ENCODE measurements at regions not wholly inside any gene's neighbourhood (a gene's known extent, or its start where the extent isn't known, plus 50 kb on each side); places are given as distances from the start of the nearest gene placed in this dataset.

- DNase-seq (ENCODE audit: low read depth): no peak
- H3K4me3 ChIP-seq (ENCODE audit: low read depth, low read length): no peak overlapping the region
- no peak for TF ChIP-seq CTCF (IDR thresholded peaks at IDR 0.05; ENCODE audit: control insufficient read depth, extremely low read depth, insufficient read depth)
Measured at GRCh38 chr9:80417211-80417773, 845.5 kb downstream of the TLE4 start.

DNA sequence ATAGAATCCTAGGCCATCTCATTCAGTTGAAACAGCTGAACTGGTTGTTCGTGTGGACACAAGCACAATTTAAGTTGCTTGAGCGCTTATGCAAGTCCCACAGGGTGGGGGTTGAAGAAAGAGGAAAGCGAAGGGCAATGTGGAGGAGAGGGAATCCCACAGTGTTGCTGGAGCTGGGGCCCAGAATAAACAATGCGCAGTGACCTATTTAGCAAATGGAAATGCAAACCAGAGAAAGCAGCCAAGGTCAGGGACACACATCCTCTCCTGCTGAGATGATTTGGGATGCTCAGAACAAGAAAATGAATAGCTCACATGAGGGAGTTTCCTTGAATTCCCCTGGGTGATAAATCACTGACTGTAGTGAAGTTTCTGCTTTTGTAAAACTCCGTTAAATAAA is 838.3 kb downstream of the TLE4 start:
- no peak for DNase-seq (ENCODE audit: low read depth)
- H3K4me3 ChIP-seq (ENCODE audit: low read depth, low read length): no peak overlapping the region
- TF ChIP-seq CTCF (IDR thresholded peaks at IDR 0.05; ENCODE audit: control insufficient read depth, extremely low read depth, insufficient read depth): no peak

DNA sequence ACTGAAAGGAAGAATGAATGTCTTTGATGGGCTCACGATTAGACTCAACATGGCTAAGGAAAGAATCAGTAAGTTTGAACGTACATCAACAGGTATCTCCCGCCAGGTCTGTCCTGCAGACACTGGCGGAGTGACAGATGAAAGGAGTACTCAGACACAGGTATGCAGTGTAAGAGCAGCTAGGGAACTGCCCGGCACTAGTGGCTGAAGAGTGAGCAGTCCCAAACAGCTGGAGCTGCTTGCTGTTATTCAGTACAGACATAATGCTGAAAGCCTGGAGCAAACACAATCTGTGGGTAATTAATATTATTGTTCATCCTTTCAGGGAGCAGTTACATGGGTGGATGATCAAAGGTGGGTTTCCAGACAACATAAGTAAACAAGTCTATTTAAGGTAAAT is 835.5 kb downstream of the TLE4 start:
- TF ChIP-seq CTCF (IDR thresholded peaks at IDR 0.05; ENCODE audit: control insufficient read depth, extremely low read depth, insufficient read depth): no peak

GRCh38 chr9:80401243-80401642 is 829.5 kb downstream of the TLE4 start:
- TF ChIP-seq CTCF (IDR thresholded peaks at IDR 0.05; ENCODE audit: control insufficient read depth, extremely low read depth, insufficient read depth): no peak
- H3K4me3 ChIP-seq (ENCODE audit: low read depth, low read length): no peak overlapping the region
- DNase-seq (ENCODE audit: low read depth): no peak

More for the DNA sequence above, 835.5 kb downstream of the TLE4 start:
- no peak overlapping the region for H3K4me3 ChIP-seq (ENCODE audit: low read depth, low read length)
- DNase-seq (ENCODE audit: low read depth): no peak

- TF ChIP-seq CTCF (IDR thresholded peaks at IDR 0.05; ENCODE audit: control insufficient read depth, extremely low read depth, insufficient read depth): no peak
- no peak for DNase-seq (ENCODE audit: low read depth)
- no peak overlapping the region for H3K4me3 ChIP-seq (ENCODE audit: low read depth, low read length)
Measured at GRCh38 chr9:80400624-80401230, 829.0 kb downstream of the TLE4 start.

- DNase-seq (ENCODE audit: low read depth): peak; percentile 67
Measured at GRCh38 chr9:80399606-80400005, 827.8 kb downstream of the TLE4 start.

More at GRCh38 chr9:80399606-80400005, 827.8 kb downstream of the TLE4 start:
- H3K4me3 ChIP-seq (ENCODE audit: low read depth, low read length): no peak overlapping the region
- TF ChIP-seq CTCF (IDR thresholded peaks at IDR 0.05; ENCODE audit: control insufficient read depth, extremely low read depth, insufficient read depth): no peak
